ENCODE measurements at regions not wholly inside any gene's neighbourhood (a gene's known extent, or its start where the extent isn't known, plus 50 kb on each side); places are given as distances from the start of the nearest gene placed in this dataset.

DNA sequence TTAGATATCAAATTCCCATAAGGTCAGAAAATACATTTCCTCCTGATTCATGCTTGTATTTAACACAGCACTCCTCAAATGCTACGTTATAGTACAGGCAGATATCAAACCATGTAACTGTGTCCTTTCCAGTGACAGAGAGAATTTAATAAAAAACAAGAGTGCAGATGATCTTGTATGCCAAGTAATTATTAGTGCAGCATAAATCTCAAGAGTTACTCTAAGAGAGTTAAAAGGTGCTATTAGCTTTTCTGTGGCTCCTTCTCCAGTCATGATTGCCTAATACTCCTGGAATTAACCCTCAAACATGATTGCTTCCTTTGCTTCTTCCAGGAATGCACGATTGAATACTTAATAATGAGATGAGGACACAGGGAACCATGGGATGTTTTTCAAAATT is 413.0 kb upstream of the DPH6 start:
- no peak for TF ChIP-seq JUND (IDR thresholded peaks at IDR 0.05)
- TF ChIP-seq EGR1 (IDR thresholded peaks at IDR 0.05; ENCODE audit: low read depth), result no peak
- TF ChIP-seq, protein P1, sequence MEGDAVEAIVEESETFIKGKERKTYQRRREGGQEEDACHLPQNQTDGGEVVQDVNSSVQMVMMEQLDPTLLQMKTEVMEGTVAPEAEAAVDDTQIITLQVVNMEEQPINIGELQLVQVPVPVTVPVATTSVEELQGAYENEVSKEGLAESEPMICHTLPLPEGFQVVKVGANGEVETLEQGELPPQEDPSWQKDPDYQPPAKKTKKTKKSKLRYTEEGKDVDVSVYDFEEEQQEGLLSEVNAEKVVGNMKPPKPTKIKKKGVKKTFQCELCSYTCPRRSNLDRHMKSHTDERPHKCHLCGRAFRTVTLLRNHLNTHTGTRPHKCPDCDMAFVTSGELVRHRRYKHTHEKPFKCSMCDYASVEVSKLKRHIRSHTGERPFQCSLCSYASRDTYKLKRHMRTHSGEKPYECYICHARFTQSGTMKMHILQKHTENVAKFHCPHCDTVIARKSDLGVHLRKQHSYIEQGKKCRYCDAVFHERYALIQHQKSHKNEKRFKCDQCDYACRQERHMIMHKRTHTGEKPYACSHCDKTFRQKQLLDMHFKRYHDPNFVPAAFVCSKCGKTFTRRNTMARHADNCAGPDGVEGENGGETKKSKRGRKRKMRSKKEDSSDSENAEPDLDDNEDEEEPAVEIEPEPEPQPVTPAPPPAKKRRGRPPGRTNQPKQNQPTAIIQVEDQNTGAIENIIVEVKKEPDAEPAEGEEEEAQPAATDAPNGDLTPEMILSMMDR (IDR thresholded peaks at IDR 0.05 in 2 of 3, conservative IDR thresholded peaks at IDR 0.05 in 1 of 3; ENCODE audit: borderline replicate concordance in 1 of 3, insufficient read depth in 1 of 3, low read depth in 2 of 3, low read length in 2 of 3), result no peak
- no peak for TF ChIP-seq YY1 (IDR thresholded peaks at IDR 0.05; ENCODE audit: extremely low read depth, insufficient replicate concordance, low read depth, low read length)
- TF ChIP-seq, protein P2, sequence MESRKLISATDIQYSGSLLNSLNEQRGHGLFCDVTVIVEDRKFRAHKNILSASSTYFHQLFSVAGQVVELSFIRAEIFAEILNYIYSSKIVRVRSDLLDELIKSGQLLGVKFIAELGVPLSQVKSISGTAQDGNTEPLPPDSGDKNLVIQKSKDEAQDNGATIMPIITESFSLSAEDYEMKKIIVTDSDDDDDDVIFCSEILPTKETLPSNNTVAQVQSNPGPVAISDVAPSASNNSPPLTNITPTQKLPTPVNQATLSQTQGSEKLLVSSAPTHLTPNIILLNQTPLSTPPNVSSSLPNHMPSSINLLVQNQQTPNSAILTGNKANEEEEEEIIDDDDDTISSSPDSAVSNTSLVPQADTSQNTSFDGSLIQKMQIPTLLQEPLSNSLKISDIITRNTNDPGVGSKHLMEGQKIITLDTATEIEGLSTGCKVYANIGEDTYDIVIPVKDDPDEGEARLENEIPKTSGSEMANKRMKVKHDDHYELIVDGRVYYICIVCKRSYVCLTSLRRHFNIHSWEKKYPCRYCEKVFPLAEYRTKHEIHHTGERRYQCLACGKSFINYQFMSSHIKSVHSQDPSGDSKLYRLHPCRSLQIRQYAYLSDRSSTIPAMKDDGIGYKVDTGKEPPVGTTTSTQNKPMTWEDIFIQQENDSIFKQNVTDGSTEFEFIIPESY (IDR thresholded peaks at IDR 0.05; ENCODE audit: extremely low read depth, insufficient replicate concordance, low read length), result no peak
- TF ChIP-seq POLR2A (IDR thresholded peaks at IDR 0.05; ENCODE audit: borderline replicate concordance, extremely low read depth, insufficient read depth, insufficient read length), result no peak
- no peak for TF ChIP-seq SP1 (IDR thresholded peaks at IDR 0.05; ENCODE audit: low read depth)
- TF ChIP-seq SIN3A (IDR thresholded peaks at IDR 0.05; ENCODE audit: low read depth), result no peak
- no peak for TF ChIP-seq RAD21 (IDR thresholded peaks at IDR 0.05; ENCODE audit: low read depth)
- no peak for TF ChIP-seq CEBPB (IDR thresholded peaks at IDR 0.05; ENCODE audit: low read depth)

Measured in HCT116 (cell line).